Amygdala (tissue), 56 donors: ENCODE measurements at regions not wholly inside any gene's neighbourhood (a gene's known extent, or its start where the extent isn't known, plus 50 kb on each side); places are given as distances from the start of the nearest gene placed in this dataset.
"Not testable (repeated sequence)": the region's sequence is repeated elsewhere in the genome, so short reads cannot be mapped to it uniquely, and the experiment has no call there.

ENCODE experiments used
- DNase-seq, 56 donors: peaks; one replicate each; lab custom pipeline; 2025; lab: John Stamatoyannopoulos, UW

GRCh38 chrX:124232523-124233201 lies 99.8 kb upstream of the TEX13D start:
- DNase-seq: no peak

- DNase-seq: no peak
Observed at GRCh38 chrX:124234348-124234747, 98.1 kb upstream of the TEX13D start.

GRCh38 chrX:124238268-124238667 lies 94.2 kb upstream of the TEX13D start:
- DNase-seq: no peak

GRCh38 chrX:124239324-124239723 lies 93.1 kb upstream of the TEX13D start:
- DNase-seq: no peak

GRCh38 chrX:124239911-124240310 lies 92.5 kb upstream of the TEX13D start:
- DNase-seq: no peak

GRCh38 chrX:124240422-124240821 lies 92.0 kb upstream of the TEX13D start:
- no peak for DNase-seq

- no peak for DNase-seq
Observed at GRCh38 chrX:124242131-124242530, 90.3 kb upstream of the TEX13D start.

- DNase-seq: no peak
Observed at GRCh38 chrX:124249345-124249744, 83.1 kb upstream of the TEX13D start.

GRCh38 chrX:124250835-124251437 lies 81.5 kb upstream of the TEX13D start:
- DNase-seq: no peak

- no peak for DNase-seq
Observed at GRCh38 chrX:124254611-124255010, 77.8 kb upstream of the TEX13D start.

GRCh38 chrX:124256216-124256615 lies 76.2 kb upstream of the TEX13D start:
- no peak for DNase-seq

- DNase-seq: no peak
Observed at GRCh38 chrX:124256629-124257380, 75.7 kb upstream of the TEX13D start.

GRCh38 chrX:124257924-124258702 lies 74.3 kb upstream of the TEX13D start:
- DNase-seq: no peak

- DNase-seq: no peak
Observed at GRCh38 chrX:124260845-124261244, 71.6 kb upstream of the TEX13D start.

GRCh38 chrX:124263743-124264142 lies 68.7 kb upstream of the TEX13D start:
- DNase-seq: no peak

- DNase-seq: no peak
Observed at GRCh38 chrX:124268099-124268498, 64.4 kb upstream of the TEX13D start.

GRCh38 chrX:124269881-124270280 lies 62.6 kb upstream of the TEX13D start:
- no peak for DNase-seq

GRCh38 chrX:124271599-124271998 lies 60.9 kb upstream of the TEX13D start:
- not testable (repeated sequence) for DNase-seq

GRCh38 chrX:124272370-124272982 lies 60.0 kb upstream of the TEX13D start:
- no peak for DNase-seq

GRCh38 chrX:124274438-124275181 lies 57.9 kb upstream of the TEX13D start:
- DNase-seq: no peak
